DMS 273 (cell line): ENCODE measurements at regions not wholly inside any gene's neighbourhood (a gene's known extent, or its start where the extent isn't known, plus 50 kb on each side); places are given as distances from the start of the nearest gene placed in this dataset.

Experiments used
- DNase-seq: peaks from one replicate; lab custom pipeline; 2025; ENCODE audit not compliant: unreplicated experiment; lab: John Stamatoyannopoulos, UW

- DNase-seq, result no peak
Observed at GRCh38 chr13:22214184-22214583, 543.3 kb downstream of the FGF9 start.

DNA sequence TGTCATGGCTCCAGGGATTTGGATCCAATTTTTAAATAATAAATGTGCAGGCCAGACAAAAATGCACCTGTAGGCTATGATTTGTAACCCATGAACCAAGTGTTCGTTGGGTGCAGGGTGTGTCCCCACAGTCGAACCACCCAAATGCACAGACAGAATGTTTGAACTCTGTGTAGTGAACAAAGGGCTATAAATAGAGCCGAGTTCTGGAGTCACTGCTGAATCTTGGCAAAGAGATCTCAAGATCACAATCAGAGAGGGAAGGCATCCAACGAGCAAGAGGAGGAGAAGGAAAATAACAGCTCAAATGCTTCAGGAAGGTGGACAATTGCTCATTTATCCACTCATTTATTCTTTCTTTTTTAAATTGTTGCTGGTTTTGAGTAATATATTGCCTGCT lies 547.9 kb downstream of the FGF9 start:
- DNase-seq, result no peak

GRCh38 chr13:22219709-22220108 lies 548.8 kb downstream of the FGF9 start:
- no peak for DNase-seq

GRCh38 chr13:22220151-22221135 lies 549.6 kb downstream of the FGF9 start:
- no peak for DNase-seq

GRCh38 chr13:22223411-22223810 lies 552.5 kb downstream of the FGF9 start:
- no peak for DNase-seq

DNA sequence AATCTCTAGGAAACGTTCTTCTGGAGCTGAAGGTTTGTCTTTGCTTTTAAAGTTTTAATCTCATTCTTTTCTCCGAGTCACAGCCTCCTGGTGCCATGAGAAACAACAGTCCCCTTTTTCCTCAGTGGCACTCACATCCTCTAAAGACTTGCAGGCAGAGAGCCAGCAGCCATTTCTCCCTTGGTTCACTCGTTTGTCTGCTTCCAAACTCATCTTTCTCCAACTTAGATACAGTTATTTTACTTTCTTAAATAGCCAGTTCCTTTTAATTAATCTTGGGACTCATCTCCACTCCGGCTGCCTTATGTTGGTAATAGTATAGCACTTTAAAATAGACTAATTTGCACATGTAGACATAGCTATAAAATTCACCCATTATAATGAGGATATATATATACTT lies 555.2 kb downstream of the FGF9 start:
- DNase-seq, result no peak

GRCh38 chr13:22227895-22228294 lies 557.0 kb downstream of the FGF9 start:
- DNase-seq, result no peak

DNA sequence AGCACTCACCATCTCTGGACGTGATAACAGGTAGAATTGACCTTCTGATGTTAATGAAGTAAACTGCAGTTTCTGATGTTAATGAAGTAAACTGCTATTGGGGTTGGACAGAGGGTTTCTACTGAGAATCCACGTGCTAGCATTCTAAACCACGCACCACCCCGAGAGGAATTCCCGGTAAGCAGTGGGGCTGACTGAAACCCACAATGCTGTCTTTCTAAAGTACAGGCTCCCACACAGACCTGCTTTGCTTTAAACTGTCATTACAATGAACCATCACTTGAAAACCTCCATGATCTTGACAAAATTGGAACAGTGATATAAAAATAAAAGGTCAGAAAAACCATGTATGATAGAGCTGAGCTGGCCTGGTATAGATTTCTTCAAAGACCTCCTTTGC lies 559.0 kb downstream of the FGF9 start:
- DNase-seq, result no peak

GRCh38 chr13:22232186-22232585 lies 561.3 kb downstream of the FGF9 start:
- no peak for DNase-seq

GRCh38 chr13:22235285-22235949 lies 564.5 kb downstream of the FGF9 start:
- DNase-seq, result no peak

- DNase-seq, result no peak
Observed at GRCh38 chr13:22235950-22236290, 565.0 kb downstream of the FGF9 start.

- DNase-seq, result no peak
Observed at GRCh38 chr13:22238269-22238668, 567.4 kb downstream of the FGF9 start.

GRCh38 chr13:22240716-22241115 lies 569.8 kb downstream of the FGF9 start:
- no peak for DNase-seq

DNA sequence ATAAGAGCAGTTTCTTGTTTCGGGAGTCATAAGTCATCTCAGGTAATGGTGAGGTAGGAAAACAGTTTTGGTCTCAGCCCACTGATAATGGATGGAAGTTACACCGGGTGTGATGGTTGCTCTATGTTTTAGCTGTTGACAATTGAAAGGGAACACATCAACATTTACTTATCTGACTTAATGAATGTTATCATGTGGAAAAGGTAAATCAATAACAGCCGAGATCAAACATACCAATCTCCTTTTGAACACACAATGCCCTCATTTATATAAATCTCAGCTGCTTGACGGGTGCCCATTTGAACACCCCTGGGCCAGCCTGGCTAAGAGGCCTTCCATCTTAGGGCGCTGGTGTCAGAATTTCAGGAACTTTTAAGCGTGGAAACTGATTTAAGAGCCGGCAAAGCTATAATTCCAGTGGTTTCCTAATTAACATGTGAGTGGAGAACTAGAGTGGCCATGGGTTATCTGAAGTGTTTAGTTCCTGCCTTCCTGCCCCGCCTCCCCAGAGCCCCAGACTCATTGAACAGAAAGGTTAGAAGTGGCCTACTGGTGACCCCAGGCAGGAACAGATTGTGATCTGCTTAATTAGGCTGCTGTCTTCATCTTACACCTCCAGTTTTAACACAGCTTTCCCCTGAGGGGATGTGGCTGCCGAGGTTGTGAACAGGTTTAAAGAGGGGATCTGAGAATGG lies 572.7 kb downstream of the FGF9 start:
- no peak for DNase-seq

- no peak for DNase-seq
Observed at GRCh38 chr13:22252281-22252830, 581.5 kb downstream of the FGF9 start.

- no peak for DNase-seq
Observed at GRCh38 chr13:22253107-22253506, 582.2 kb downstream of the FGF9 start.

GRCh38 chr13:22256111-22256639 lies 585.3 kb downstream of the FGF9 start:
- DNase-seq, result peak; percentile 3

DNA sequence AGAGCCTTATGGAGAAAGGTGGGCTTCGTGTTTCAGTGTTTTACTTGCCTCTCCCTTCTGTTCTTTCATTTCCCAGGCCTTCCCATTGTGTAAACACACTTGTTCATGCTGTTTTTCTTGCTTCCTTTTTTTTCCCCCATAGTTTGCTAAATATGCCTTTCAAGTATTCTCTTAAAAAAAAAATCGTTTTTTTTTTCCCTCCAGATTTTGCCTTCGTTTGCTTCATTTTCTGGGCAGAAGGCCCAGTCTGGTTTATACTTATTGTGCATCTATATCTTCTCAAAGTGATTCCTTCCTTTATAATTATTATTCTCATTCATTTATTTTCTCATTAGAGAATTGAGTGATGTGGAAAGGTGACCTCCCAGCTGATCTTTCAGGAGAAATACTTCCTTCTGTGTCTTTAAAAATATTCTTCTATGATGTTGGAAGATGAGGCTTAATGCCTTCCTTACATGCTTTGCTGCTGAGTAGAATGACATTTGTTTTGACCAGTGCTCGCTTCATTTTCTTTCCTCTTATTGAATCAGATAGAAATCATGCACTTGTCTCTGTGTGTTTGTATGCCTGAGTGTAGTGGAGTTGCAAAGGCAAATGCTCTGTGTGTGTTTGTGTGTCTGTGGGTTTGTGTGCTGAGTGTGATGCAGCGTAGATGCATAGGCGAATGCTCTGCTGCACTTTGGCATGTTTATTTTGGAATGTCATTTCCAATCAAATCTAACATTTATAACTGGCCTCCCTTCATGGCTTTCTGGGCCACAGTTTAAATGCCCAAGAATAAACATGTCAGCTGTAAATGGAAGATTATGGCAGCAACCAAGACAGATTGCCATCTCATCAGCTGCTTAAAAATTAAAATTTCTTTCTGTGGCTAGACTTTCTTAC lies 591.4 kb downstream of the FGF9 start:
- no peak for DNase-seq

- no peak for DNase-seq
Observed at GRCh38 chr13:22263185-22263584, 592.3 kb downstream of the FGF9 start.

DNA sequence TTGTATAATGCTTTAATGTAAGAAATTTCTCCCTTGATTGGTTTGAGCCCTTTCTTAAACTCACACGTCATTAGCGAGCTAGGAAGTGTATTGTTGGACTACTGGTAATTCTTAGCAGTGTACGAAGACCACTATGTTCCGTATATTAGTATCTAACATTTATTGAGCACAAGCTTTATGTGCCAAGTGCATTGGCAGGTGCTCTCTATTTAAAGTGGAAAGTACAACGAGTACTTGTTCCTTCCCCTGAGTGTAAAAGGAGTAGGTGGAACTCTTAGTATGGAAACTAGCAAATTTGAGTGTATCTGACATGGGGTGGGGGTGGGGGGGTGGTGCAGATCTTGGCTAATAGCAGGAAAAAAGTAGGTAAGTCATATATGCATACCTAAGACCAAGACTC lies 594.7 kb downstream of the FGF9 start:
- no peak for DNase-seq
